GM21619 (cell line): ENCODE measurements at regions not wholly inside any gene's neighbourhood (a gene's known extent, or its start where the extent isn't known, plus 50 kb on each side); places are given as distances from the start of the nearest gene placed in this dataset.
"Not testable (repeated sequence)": the region's sequence is repeated elsewhere in the genome, so short reads cannot be mapped to it uniquely, and the experiment has no call there.

Experiments
- ATAC-seq: cut with Tn5 transposase; IDR thresholded peaks from one replicate; pipeline ENCODE4 v1.9.1; 2021; ENCODE audit not compliant: unreplicated experiment

DNA sequence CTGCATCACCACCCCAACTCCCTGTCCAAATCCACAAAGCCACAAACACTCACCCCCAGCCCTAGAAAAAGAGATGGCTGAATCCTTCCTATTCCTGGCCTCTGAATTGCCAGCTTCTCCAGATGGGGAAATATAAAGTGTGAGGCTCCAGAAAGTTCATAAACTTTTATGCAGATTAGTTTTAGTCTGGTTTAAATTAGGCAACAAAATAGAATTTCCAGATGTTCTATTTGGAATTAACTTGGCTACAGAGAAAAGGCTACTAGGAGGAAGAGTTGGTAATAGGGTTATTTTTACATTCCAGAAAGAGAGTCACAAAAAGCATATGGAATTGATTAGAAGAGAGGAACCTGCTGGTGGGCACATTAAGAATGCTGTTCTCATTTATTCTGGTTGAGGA lies 56.0 kb downstream of the EN1 start:
- ATAC-seq, result no peak

DNA sequence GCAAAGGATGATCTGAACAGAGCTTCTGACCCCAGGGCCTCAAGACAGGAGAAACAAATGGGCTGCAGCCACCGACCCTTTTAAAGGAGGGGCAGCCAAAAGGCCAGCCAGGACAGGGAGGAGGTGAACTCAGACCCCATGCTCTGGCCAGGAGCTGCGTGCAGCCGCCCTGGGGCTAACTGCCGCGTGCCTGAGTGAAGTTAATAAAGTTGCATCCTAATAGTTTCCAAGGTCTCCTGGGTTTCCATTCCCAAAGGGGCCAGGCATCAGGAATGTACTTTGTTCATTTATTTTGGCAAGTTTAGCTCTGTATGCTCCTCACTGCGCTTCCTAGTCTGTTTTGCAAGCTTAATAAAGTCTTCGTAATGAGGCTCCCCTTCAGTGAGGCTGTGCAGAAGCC lies 60.7 kb downstream of the EN1 start:
- ATAC-seq, result no peak

DNA sequence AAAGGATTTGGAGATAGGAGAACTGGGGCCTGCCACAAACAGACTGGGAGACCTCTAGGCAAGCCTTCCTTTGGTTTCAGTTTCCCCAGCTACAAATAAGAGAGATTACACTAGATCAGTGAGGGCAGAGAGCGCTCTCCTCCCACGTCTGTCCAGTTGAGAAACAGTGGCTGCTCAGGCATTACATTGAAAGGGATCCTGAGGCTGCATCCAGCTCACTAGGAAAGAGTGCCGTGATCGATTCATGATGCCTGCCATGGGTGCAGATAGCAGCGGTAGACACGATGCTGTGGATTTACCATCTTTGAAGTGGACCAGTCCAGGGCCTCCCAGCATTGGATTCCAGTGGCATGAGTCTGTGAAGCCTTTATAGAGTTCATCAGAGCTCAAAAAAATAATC lies 62.6 kb downstream of the EN1 start:
- no peak for ATAC-seq

DNA sequence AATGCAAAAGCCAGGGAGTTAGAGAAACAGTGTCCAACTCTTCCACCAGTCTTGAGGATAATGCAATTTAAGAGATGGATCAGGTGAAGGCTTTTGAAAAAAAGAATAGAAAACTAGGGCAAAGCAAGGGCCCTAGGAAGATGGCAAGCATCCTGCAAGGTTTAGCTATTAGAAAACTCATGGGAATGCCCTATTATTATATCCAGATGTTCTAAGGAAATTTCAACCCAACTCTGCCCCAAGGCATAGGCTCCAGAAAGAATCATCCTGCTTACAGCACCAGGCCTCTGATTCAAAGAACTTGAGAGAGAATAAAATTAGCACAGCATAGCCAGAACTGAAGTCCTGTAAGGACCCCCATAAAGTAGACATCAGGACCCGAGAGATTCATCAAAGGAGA lies 68.1 kb downstream of the EN1 start:
- no peak for ATAC-seq

DNA sequence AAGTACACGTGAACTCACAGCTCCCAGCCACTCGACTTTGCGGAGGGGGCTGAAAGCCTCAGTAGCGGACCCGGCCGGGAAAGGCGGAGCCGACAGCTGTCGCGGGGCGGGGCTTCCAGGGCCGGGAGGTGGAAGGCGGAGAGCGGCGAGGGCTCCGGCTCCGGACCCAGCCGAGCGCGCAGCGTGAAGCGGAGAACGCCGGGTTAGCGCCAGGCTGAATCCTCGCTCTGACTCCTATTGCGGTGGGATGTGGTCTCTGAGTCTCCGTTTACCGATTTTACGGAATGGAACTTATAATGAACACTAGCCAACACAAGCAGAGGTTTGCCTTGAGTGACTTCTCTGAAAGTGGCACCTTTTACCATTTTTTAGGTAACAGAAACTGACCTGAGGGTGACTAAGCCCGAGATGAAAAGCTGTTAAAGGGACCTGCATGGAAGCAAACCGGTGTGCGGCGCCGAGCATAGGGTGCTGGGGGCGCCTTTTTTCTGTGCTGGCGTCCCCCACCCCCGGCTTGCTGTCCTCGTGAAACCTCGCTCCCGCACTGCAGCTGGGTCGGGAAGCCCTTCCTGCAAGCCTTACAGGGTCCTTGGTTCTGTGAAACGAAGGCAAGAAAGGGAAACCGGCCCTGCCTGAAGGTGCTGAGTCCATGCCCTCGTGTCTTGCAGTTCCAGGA lies 72.9 kb downstream of the EN1 start:
- ATAC-seq, result no peak

DNA sequence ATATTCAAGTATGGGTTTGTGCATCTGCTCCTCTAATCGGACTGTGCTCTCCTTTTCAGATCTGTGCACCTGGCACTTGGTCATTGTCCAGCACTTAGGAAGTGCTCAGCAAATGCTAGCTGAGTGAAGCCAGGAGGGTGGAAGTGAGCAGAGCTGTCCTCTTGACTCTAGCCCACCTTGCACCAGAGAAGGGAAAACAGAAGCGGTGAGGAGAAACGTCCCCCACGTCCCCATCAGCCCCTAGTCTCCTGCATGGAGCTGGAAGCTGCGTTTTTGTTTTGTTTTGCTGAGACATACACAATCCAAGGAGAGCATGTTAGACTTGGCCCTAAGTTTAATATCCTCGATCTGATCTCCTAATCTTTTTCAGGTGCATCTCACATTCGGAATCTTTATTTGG lies 73.6 kb downstream of the EN1 start:
- no peak for ATAC-seq

DNA sequence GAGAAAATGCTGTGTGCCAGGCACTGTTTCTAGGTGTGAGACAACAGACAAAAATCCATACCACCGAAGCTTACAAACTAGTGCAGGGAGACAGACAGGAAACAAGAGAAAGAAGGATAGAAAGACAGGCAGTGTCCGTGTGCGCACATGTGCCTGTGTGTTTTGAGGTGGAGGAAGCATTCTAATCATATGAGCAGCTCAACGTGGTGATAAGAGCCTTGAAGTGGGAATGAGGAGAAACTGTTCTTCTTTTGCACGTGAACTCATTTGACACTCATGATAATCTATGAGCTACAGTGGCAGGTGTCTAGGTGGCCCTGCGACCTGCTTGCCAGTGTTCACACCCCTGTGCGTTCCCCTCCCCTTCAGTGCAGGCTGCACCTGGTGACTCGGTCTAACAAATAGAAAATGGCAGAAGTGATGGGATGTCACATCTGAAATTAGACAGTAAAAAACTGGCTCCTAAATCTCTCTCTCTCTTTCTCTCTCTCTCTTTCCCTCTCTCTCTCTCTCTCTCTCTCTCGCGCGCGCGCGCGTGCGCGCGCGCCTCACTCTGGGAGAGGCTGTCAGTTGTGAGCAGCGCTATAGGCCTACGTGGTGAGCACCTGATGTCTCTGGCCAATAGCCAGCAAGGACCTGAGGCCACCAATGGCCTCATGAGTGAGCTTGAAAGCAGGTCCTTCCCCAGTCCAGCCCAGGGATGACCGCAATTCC lies 74.8 kb downstream of the EN1 start:
- ATAC-seq, result no peak

DNA sequence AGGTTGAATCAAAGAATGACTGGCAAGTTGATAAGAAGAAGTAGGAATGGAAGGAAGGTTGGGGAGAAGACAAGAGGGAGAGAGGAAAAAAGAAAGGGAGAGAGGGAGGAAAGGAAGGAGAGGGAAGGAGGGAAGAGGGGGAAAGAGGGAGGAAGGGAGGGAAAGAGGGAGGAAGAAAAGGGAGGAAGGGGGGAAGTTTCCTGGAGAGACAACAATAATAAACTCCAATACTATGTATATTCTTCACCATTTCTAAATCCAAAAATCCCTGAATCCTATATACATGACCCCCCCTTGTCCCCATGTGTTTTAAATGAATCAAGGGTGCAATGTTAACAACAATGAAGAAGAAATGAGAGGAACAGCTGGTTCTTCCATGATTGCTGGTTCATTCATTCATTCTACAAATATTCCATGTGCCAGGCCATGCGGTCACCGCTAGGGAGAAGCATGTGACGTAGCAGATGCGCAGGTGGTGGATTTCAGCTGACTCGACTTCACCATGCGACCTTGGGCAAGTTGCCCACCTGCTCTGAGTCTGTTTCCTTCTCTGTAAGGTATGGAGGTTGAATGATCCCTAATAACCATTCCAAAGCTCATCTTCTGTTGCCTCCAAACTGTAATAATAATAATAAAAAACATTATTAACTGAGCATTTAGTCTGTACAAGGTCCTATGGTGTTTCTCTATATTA lies 77.6 kb downstream of the EN1 start:
- ATAC-seq, result no peak

DNA sequence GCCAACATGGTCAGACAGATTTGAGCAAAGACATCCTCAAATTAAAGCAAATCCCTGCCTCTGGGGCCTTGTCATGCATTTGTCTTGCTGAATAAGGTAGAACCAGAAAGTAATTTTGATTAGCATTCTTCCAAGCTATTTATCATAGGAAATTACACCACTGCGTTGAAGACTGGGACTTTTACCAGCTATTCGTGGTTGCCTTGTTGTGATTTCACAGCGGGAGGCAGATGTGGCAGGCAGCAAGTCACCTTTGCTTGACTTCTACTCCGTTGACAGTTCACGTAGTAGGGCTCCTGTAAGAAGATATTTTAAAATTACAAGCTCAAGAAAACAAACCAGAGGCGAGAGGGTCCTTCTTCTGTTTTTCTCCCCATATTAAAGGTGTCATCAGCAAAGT lies 80.6 kb downstream of the EN1 start:
- no peak for ATAC-seq

DNA sequence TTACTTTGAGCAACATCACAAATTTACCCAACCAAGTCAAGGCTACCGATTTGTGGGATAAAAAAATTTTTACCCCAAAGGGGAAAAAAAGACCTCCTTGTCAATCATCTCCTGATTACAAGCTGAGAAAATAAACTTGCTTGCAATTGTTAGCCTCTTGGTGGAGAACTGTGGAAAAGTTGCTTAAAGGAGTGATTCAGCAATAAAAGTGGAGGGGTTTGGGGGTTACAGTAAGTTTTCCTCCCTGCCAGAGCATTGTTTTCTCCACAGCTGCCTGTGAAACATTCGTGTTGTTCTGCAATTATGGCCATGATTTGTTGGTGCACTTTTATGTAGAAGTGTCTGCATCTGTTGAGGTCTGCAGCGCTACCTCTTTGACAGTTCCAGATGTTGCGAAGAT lies 82.6 kb downstream of the EN1 start:
- no peak for ATAC-seq

DNA sequence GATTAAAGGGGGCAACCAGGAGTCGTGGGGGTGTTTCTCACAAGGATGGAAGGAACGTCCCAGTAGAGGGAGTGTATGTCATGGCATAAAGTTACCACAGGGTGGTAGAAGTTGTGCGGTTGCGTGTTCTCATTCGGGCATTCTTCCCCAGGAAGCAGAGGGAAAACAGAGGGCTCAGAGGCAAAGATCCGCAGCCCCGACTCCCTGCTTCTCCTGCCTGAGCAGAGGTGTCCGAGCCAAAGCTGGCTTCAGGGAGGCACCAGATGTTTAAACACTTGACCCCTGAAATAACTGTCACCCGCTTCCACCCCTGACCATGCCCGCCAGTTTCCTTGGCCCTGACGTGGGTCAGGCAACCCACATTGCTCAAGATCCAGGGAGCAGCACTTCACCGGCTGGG lies 83.7 kb downstream of the EN1 start:
- no peak for ATAC-seq

DNA sequence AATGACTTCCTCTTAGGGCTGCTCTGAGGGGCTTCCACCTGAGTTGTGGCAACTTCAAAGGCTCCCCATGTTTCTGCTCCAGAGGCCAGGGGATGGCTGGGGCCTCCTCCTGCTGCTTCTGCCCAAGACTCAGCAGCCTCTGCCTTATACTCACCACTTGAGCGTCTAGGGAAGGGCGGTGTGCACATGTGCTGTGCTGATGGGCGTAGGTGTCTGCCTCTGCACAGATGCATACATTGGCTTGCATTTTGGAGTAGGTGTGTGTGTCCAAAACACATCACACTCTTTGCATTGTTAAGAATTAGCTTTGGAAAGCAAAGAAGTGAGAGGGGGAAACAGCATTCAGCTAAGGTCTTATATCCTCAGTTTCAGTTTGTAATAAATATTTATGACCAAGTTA lies 85.2 kb downstream of the EN1 start:
- no peak for ATAC-seq

DNA sequence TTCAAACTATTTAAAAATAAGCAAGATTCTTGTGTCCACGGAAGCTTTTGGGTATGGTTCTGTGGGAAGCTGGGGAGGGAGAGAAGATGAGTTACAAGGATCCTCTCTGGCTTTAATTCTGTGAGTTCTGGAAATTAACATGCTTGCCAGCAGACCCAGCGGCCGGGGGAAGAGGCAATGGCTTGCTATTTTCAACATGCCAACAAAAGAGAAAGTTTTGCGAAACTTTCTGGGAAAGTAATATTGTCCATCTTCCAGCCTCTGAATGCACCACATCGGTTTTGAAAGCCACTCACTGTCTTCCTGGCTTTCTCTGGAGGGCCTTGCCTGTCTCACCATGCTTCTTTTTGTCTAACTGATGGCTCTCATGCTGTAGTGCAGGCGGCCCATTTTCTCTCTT lies 85.7 kb downstream of the EN1 start:
- no peak for ATAC-seq

DNA sequence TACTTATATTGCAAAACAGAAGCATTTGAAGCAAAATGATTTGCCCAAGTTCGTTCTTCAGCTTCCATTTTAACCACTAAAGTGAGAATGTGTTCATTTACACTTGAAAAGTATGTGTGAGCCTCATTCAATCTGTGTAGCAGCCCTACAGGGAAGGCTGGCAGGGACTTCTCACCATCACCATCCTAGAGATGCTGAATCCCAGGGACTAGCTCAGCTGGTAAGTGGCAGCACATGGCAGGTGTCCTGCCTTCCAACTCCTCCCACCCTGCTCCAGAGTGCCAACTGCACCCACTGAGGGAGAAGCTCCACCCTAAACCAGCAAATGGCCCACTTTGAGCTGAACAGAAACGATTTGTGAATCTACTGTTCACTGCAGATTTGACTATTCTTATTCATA lies 91.5 kb downstream of the EN1 start:
- ATAC-seq, result no peak

DNA sequence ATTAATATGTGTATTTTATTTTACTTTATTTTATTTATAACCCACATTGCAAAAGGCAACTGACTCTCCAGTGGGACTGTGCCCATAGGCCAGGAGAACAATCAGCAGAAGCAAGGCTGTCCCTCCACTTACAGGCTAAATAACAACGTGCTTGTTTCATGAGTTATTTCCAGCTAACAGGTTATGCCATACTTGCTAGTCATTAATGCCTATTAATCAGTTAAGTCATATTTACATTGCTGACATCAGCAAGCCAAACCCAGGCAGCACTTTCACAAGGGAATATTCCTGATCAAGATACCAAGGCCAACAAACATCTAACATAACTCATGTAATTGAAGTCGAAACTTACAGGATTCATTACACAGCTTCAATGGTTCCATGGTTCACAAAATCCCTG lies 92.1 kb downstream of the EN1 start:
- ATAC-seq, result no peak

DNA sequence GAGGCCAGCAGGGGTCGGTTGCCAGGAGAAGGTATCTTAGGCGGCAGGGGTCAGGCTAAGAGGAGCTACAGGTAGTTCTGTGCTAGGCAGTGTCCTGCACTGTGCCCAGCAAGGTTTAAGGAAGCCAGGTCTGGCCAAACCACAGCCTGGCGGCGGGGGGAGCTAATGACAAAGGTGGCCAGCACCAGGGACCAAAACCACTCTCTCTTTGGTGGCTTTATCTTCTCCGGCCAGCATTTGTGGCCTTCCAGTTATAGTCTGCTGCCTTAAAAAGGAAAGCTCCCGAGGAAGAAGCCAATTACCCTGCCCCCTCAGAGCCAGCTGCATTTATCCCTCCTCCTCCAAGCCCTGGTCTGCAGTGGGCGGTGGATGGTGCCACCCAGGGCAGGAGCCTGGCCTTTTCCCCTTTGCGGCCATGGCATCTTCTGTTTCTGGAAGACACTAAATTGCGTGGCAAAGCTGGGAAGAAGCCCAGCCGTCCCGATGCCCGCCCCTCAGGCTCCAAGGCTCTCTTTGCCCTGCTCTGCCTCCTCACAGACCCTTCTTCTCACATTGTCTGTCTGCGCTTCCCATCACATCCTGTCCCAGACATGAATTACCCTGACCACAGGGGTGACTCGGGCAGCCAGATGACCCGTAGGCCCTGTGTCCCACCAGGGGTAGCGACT lies 94.6 kb downstream of the EN1 start:
- no peak for ATAC-seq

DNA sequence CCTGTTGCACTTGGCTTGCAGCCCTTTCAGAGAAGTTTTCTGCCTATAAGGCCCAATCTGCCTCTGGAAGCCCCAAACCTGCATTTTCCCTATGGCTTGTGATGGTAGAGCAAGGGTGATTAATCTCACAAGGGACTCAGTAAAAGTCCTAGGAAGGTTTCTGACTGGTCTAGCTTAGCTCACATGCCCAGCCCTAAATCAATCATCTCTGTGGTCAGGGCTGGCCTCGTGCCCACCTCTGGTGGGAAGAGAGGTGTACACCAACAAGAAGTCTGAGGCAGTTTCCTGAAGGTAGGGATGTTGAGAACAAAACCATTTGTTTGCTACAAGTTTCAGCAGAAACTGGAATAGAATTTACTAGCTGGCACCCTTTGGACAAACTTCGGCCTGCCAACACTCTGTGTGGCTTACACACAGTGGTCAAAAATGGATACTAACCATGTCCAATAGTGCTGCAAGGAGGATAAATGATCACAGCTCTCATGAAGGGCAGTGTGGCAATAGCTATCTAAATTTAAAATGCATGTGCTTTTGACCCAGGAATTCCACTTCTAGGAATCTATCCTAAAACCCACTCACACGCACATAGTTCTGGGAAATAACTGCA lies 96.4 kb downstream of the EN1 start:
- ATAC-seq, result no peak

DNA sequence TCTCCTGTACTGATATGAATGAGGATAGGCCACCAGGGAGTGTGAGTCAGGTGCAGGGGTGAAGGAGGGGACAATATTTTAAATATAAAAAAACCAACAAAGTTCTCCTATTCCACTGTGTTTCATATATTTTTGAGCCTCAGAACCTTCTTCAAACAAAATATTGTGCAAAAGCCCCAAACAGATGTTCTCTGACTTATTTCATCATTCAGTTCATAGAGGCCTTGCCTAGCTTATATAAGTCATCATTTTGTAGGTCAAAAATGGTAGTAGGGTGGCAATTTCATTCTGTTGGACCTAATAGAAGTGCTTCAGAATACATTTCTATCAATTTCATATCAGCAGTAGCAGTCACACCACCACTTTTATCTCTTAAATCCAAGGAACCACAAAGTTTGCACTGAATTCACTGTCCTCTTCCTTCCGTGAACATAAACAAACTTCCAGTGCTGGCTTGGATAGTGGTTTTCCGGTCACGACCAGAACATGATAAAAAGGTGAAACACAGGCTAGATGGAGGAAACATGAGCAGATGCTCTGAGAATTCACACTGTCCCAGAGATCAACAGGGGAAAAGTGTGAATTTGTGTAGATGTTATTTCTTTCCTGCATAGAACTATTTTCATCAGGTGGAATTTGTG lies 99.1 kb downstream of the EN1 start:
- ATAC-seq, result no peak

DNA sequence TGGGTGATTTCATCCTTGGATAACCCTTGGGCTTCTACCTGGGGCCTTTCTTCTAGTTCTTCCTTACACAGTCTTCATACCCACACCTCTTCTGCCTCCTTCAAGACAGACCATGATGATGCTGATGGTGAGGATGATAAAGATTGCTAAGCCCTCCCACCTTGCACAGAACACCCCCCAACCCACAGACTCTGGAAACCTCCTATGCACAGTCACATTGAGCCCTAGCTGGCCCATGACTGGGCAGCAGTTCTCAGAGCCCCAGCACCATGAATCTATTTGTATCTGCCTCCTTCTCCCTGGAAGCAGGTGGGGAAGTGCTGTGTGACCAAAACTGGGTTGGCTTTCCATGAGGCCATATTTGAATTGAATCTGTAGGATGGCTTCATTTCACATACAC lies 99.8 kb downstream of the EN1 start:
- no peak for ATAC-seq

DNA sequence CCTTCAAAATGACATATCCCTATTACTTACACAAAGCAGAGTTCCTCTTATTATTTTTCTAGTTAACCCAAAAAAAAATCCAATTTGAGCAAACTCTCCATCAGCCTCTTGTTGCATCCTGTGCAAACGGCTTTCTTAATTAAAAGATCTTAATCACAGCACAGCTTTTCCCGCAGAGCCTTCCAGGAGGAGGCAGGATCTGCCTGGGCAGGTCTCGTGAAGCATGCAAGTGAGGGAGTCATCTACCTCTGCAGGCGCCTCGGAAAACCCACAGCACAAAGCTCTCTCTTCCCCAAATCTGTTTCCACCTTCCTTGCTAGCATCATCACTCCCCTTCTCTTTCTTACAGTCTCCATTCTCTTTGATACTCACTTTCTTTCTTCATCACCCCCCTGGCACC lies 100.4 kb downstream of the EN1 start:
- no peak for ATAC-seq

DNA sequence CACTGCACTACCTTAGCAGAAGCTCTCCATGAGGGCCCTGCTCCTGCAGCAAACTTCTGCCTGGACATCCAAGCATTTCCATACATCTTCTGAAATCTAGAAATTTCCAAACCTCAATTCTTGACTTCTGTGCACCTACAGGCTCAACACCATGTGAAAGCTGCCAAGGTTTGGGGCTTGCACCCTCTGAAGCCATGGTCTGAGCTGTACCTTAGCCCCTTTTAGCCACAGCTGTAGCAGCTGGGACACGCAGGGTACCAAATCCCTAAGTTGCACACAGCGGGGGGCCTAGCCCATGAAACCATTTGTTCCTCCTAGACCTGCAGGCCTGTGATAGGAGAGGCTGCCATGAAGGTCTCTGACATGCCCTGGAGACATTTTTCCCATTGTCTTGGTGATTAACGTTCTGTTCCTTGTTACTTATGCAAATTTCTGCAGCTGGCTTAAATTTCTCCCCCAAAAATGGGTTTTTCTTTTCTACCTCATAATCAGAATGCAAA lies 102.7 kb downstream of the EN1 start:
- ATAC-seq, result not testable (repeated sequence)
